ENCODE measurements at regions not wholly inside any gene's neighbourhood (a gene's known extent, or its start where the extent isn't known, plus 50 kb on each side); places are given as distances from the start of the nearest gene placed in this dataset.

DNA sequence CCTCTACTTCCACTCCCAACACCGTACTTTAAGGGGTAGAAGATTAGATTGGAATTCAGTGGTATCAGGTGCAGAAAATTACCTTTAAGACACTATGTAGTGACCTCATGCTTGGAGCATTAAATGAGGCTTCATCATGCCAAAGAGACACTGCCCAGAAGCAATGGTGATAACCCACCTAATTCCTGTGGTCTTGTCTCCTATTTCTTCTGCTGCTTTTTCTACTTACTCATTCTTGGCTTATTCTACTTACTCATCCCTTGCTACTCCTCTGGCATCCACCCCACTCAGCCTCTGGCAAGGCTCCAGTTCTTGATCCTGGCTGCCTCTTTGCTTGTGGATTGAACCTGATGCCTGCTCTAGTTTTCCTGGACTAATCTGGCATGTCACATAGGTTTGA is 62.3 kb upstream of the ADAMTS3 start:
- Mint-ChIP-seq H3K4me1 (no peaks in the 10 kb centered on the region), H3K9me3 (peaks cover 30% of the 10 kb centered on the region), H3K27me3 (ENCODE audit: low read depth, poor library complexity) (no peaks in the 10 kb centered on the region), H3K4me3 (no peak overlapping the region), H3K27ac (no peak overlapping the region), H3K36me3 (ENCODE audit: low read depth) (no peaks in the 10 kb centered on the region)
- no peak for TF ChIP-seq CTCF (IDR thresholded peaks at IDR 0.05)
- no peak for DNase-seq

DNA sequence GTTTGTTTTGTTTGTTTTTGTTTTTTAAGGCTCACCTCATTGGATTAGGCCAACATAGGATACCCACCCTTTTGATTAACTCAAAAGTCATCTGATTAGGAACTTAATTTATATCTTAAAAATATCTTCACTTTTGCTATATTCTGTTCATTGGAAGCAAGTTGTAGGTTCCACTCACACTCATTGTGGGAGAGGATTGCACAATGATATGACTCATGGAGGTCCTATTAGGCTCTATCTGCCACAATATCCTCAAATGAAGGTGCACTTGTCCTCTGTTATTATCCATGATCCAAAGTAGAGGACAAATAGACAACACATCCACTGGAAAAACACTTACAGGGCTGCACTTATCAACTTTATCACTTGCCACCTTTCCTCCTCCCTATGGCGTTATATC is 60.5 kb upstream of the ADAMTS3 start:
- H3K27ac Mint-ChIP-seq: no peak overlapping the region
- H3K27me3 Mint-ChIP-seq (ENCODE audit: low read depth, poor library complexity): no peaks in the 10 kb centered on the region
- H3K4me3 Mint-ChIP-seq: no peak overlapping the region
- peaks cover 14% of the 10 kb centered on the region for H3K9me3 Mint-ChIP-seq
- H3K4me1 Mint-ChIP-seq: no peaks in the 10 kb centered on the region
- no peak for TF ChIP-seq CTCF (IDR thresholded peaks at IDR 0.05)
- H3K36me3 Mint-ChIP-seq (ENCODE audit: low read depth): no peaks in the 10 kb centered on the region
- DNase-seq: no peak

- no peak overlapping the region for H3K27ac Mint-ChIP-seq
- no peaks in the 10 kb centered on the region for H3K4me1 Mint-ChIP-seq
- DNase-seq: no peak
- H3K9me3 Mint-ChIP-seq: peaks cover 9% of the 10 kb centered on the region
- H3K27me3 Mint-ChIP-seq (ENCODE audit: low read depth, poor library complexity): no peaks in the 10 kb centered on the region
- no peak for TF ChIP-seq CTCF (IDR thresholded peaks at IDR 0.05)
- no peak overlapping the region for H3K4me3 Mint-ChIP-seq
- H3K36me3 Mint-ChIP-seq (ENCODE audit: low read depth): no peaks in the 10 kb centered on the region
These were observed 58.7 kb upstream of the ADAMTS3 start for GRCh38 chr4:72627723-72628122.
